ENCODE measurements at regions not wholly inside any gene's neighbourhood (a gene's known extent, or its start where the extent isn't known, plus 50 kb on each side); places are given as distances from the start of the nearest gene placed in this dataset.

DNA sequence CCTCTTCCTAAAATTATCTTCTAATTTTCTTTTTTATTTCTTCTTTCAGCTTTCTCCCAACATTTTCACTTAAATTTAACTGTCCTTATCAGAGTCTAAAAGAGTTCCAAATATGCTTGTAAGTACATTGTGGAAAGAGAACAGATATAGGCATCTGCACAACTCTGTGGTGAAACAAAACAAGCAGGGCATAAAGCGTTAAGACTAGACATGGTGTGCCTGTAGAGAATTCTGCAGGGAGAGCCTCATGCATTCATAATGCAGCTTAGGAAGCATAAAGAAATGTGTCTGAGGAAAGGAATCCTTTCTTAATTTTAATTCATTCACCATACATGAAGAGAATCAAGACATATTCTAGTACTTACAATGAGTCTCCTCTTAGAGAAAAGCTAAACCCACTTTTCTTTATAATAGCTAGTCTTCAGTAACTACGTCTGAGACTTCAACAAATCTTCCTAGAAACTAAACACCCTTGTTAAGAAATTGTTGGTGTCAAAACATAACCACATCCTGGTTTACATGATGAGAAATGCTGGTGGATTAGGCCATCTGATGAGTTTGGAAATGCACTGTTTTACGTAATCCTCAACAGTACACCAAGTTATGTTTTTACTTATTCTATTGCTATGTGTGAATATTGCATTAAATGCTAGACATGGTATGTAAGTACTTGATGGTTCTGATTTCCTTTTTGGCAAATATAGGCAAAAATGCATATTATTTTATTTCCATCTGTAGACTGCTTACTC lies 307.8 kb upstream of the GIMD1 start:
- DNase-seq: peak; percentile 99

GRCh38 chr4:106671716-106672115 lies 303.1 kb upstream of the GIMD1 start:
- no peak for DNase-seq

DNA sequence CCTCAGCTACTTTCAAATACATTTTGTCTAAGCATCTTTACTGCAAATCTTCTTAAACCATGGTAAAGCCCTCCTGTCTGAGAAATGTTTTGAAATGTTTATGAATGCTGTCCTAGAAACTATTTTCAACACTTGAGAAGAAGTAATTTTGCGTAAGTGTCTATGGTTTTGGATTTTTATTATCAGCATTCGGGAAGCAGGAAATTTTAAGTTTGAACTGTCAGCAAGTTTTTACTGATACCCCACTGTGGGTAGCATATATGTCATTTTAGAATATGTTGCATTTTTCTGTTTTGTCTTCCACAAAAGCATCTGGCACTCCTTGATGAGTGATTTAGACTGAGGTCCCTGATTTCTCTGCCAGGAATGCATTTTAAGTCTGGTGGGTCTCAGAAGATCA lies 302.4 kb upstream of the GIMD1 start:
- DNase-seq: no peak

- peak; percentile 98 for DNase-seq
Observed at GRCh38 chr4:106659371-106659770, 290.8 kb upstream of the GIMD1 start.

GRCh38 chr4:106652095-106652494 lies 283.5 kb upstream of the GIMD1 start:
- no peak for DNase-seq

GRCh38 chr4:106650701-106651100 lies 282.1 kb upstream of the GIMD1 start:
- DNase-seq: no peak

DNA sequence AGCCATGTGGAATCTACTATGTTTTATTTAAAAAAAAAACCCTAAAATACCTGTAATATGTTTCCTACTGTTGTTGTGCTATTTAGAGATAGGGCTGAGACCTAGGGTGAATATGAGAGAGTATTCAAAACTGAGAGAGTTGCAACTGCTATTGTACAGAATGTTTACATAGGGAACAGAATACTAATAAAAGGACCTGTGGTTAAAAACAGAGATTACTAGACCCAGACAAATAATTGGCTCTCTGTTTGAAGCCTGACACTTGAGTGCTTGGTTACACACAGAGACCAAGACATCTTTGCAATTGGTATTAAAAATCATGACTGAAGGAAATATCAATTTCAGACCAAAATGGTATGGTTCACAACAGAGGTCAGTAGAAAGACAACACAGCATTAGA lies 278.9 kb upstream of the GIMD1 start:
- DNase-seq: no peak

- no peak for DNase-seq
Observed at GRCh38 chr4:106629268-106629625, 260.7 kb upstream of the GIMD1 start.

DNA sequence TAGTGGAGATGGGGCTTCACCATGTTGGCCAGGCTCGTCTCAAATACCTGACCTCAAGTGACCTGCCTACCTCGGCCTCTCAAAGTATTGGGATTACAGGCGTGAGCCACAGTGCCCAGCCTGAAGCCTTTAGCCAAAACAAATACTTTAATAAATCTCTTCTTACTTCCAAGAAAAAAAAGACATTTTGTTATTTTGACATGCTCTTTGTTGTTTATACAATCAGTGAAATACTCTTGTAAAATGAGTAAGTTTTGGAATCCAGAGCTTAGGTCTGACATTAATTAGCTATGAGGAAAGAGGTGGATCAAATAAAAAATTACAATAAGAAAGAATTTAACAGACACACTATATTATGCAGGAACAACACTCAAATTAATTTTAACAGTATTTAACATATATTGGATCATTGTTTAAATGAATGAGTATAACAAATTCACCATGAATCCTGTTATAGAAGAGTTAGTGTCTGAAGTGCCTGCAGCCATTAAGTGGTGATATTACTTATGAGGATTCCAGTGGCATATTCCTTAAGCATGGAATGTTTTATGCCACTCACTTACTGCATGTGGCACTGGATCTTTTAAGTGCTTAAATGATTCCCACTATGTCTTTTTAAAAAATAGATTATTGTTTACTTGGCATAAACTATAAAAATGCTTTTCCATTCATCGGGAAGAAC lies 260.1 kb upstream of the GIMD1 start:
- no peak for DNase-seq

GRCh38 chr4:106627051-106627450 lies 258.5 kb upstream of the GIMD1 start:
- DNase-seq: peak; percentile 8

GRCh38 chr4:106624671-106625070 lies 256.1 kb upstream of the GIMD1 start:
- no peak for DNase-seq

- DNase-seq: no peak
Observed at GRCh38 chr4:106618956-106619355, 250.4 kb upstream of the GIMD1 start.

DNA sequence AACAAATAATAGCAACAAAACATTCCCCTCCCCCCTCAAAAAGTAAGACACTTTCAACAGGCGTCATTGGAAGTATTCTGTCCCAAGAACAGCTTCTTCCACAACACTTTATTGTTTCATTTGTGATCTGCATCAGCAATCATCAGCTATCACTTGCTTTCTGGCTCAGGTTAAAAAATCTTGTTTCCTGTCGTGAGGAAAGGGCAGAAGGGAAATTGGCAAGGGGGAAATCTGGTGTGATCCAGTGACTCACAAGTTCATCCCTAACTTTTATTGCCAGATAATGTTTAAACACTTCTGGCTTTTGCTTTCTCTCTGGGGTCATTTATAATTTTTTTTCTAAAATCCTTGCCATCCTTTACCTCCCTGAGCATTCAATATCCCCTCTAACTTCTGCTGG lies 247.4 kb upstream of the GIMD1 start:
- no peak for DNase-seq

DNA sequence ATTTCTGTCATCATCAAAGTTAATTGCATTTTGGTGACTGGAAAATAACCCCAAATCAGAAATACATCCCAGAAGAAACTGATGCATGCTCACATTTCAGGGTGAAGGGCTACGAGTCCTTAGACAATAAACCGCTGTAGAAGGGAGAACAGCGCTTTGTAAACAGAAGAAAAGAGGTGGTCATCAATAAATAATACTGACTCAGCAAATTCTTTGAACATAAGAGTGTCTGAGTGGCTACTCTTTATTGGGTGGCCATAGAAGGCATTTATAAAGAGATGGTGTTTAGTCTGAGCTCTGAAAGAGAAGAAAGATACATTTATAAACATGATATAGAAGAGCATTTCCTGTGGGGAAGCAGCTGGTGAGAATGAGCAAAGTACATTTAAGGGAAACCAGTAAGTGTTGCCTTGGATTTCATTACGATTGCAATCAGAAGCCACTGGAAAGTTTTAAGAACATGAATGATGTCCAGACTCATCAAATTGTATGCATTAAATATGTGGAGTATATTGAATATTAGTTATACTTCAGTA lies 246.9 kb upstream of the GIMD1 start:
- no peak for DNase-seq

DNA sequence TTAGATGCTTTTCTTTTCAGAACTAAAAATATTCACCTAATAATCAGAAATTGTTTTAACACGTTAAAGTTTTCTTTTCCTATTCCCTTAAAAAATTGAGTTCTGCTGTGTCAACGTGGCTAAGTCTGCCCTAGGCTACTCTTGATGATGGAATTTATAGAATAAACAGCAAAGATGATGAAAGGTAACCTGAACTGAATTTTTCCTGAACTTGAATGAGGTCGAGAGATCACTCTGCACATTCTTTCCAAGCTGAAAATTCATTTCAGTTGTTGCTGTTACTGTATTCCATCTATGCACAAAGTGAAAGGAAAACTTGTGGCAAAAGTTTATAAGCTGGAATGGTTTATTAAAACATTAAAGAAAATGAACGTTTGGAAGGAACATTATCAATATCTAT lies 245.9 kb upstream of the GIMD1 start:
- DNase-seq: no peak

- no peak for DNase-seq
Observed at GRCh38 chr4:106609917-106610316, 241.3 kb upstream of the GIMD1 start.

DNA sequence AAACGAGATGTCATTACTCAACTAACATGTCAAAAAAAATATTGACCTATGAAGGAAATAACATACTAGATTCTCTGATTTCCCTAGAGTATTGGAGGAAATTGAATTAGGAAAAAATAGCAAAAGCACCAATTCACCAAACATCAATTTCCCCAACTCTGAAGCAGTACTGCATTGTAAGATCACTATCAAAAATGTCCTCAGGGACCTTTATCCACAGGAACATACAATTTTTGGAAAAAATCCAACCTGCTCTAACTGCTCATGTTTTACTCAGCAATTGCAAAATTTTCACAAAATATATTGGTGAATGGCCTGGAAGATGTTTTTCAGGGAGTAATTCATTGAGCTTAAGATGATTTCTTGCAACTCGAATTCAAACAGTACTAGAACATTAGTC lies 239.0 kb upstream of the GIMD1 start:
- no peak for DNase-seq

- no peak for DNase-seq
Observed at GRCh38 chr4:106604319-106605051, 235.9 kb upstream of the GIMD1 start.

GRCh38 chr4:106603471-106603870 lies 234.9 kb upstream of the GIMD1 start:
- DNase-seq: no peak

DNA sequence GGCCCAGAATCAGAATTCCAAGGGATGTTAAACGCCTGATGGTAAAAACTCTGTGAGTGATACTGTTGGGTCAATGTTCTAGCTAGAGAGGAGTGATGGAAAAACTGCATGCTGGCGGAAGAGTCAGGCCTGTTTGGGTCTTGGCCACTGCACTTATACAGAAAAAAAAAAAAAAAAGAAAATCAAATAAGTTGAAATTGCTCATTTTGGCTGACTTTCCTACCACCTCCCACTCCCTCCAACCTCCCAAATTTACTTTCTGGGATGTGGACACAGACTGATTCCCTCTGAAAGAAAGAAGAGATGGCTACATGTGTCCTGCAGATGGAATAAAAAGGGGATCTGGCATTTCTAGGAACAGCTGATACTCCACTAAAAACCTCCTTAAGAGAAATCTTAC lies 234.1 kb upstream of the GIMD1 start:
- no peak for DNase-seq

DNA sequence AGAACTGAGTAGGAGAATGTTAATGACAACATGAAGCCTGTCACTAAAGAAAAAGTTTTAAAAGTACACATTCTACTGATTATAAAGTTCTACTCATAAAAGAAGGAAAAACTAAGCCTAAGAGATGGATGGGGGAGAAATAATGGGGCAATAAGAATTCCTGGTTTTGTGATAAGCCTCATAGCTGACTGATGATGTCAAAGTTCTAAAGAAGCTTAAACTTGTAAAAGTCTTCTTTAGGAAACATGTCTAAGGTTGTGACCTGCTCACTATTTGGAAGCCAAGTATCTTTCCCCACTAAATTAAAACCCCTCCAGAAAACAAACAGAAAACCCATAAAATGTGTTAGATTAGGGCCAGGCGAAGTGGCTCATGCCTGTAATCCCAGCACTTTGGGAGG lies 232.9 kb upstream of the GIMD1 start:
- no peak for DNase-seq

DNA sequence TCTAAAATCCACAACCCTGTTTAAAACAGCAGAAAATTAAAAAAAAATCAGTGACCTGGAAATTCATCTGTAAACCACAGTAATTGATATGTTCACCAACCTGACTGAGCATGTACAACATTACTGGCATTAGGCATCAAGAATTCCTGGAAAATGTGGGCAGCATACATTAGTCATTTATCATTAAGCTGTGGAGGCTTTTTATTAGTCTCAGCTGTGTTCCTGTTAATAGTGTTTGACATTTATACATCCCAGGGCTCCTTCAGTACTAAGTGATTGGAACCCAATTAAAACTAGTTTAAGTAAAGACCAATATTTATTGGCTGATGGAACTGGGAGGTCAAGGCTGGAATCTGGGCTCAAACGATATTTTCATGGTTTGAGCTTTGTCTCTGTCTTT lies 227.3 kb upstream of the GIMD1 start:
- DNase-seq: no peak

DNA sequence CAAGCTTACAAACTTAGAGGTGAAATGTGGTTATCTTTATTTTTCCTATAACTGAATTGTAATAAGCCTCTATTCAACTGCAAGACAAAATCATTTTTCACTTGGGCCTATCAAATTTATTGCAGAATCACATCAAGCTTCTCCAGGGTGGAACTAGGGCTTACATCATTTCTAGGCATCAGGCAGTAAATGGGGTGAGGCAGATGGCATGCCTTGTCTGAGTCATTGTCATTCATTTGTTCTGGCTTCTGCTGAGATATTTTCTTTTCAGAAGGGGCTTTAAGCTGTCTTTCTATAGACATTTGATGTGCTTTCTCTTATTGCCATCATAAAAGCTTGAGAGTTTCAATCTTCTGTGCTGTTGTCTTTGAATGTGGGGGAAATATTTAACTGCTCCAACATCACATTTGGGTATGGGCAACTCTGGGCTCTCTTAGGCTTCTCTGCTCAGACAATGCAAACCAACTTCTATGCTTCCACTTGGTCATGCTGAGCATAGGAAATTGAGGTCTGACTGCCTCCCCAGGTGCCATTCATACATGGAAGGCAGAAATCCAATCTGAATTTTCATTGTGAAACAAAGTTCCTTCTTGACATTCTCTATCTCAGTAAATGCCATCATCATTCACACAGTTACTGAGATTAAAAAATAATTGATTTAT lies 225.8 kb upstream of the GIMD1 start:
- no peak for DNase-seq
